WTC11 (cell line): ENCODE measurements at regions not wholly inside any gene's neighbourhood (a gene's known extent, or its start where the extent isn't known, plus 50 kb on each side); places are given as distances from the start of the nearest gene placed in this dataset.

ENCODE experiments used
- CTCF ChIP-seq: fragments of 200-600 bp; IDR thresholded peaks from 2 replicates; pipeline ENCODE4 v1.8.0; 2022; ENCODE audit warnings: antibody characterized with exemption
- ELF4 ChIP-seq: sonication (generic); formaldehyde crosslinking; IDR thresholded peaks from 2 replicates; pipeline ENCODE4 v1.8.1; 2022; ENCODE audit warnings: low read depth, mild to moderate bottlenecking, moderate library complexity, missing genetic modification reagents
- FOXP4 ChIP-seq: sonication (generic); formaldehyde crosslinking; IDR thresholded peaks from 2 replicates; pipeline ENCODE4 v1.8.0; 2022; ENCODE audit warnings: mild to moderate bottlenecking, missing genetic modification reagents
- IRF1 ChIP-seq: sonication (generic); formaldehyde crosslinking; IDR thresholded peaks from 2 replicates; pipeline ENCODE4 v1.8.0; 2023; ENCODE audit warnings: missing genetic modification reagents
- KAT7 ChIP-seq: sonication (generic); formaldehyde crosslinking; IDR thresholded peaks from 2 replicates; pipeline ENCODE4 v1.8.1; 2023; ENCODE audit warnings: missing genetic modification reagents, mild to moderate bottlenecking, borderline replicate concordance
- MAX ChIP-seq: sonication (generic); formaldehyde crosslinking; IDR thresholded peaks from 2 replicates; pipeline ENCODE4 v1.8.0; 2022; ENCODE audit warnings: mild to moderate bottlenecking, missing genetic modification reagents
- SP1 ChIP-seq: sonication (generic); formaldehyde crosslinking; conservative IDR thresholded peaks from 2 replicates; pipeline ENCODE4 v1.8.1; 2022; ENCODE audit warnings: missing genetic modification reagents
- ZBTB21 ChIP-seq: sonication (generic); formaldehyde crosslinking; IDR thresholded peaks from 2 replicates; pipeline ENCODE4 v1.8.1; 2023; ENCODE audit warnings: mild to moderate bottlenecking, missing genetic modification reagents, borderline replicate concordance
- ZNF281 ChIP-seq: sonication (generic); formaldehyde crosslinking; IDR thresholded peaks from 2 replicates; pipeline ENCODE4 v1.8.0; 2023; ENCODE audit warnings: mild to moderate bottlenecking, missing genetic modification reagents
- ZNF317 ChIP-seq: sonication (generic); formaldehyde crosslinking; IDR thresholded peaks from 2 replicates; pipeline ENCODE4 v1.8.1; 2023; ENCODE audit warnings: low read depth, mild to moderate bottlenecking, moderate library complexity, missing genetic modification reagents, borderline replicate concordance
- ZSCAN18 ChIP-seq: fragments of 250-450 bp; sonication (Bioruptor Pico); IDR thresholded peaks from 2 replicates; pipeline ENCODE4 v2.1.2; 2022; ENCODE audit warnings: mild to moderate bottlenecking, moderate library complexity
- TF ChIP-seq, protein P1 (sequence below): sonication (generic); formaldehyde crosslinking; IDR thresholded peaks from 2 replicates; pipeline ENCODE4 v1.8.1; 2023; ENCODE audit warnings: mild to moderate bottlenecking, missing genetic modification reagents
- TF ChIP-seq, protein P2 (sequence below): sonication (generic); formaldehyde crosslinking; conservative IDR thresholded peaks from 2 replicates; pipeline ENCODE4 v1.8.1; 2022; ENCODE audit warnings: mild to moderate bottlenecking, missing genetic modification reagents

DNA sequence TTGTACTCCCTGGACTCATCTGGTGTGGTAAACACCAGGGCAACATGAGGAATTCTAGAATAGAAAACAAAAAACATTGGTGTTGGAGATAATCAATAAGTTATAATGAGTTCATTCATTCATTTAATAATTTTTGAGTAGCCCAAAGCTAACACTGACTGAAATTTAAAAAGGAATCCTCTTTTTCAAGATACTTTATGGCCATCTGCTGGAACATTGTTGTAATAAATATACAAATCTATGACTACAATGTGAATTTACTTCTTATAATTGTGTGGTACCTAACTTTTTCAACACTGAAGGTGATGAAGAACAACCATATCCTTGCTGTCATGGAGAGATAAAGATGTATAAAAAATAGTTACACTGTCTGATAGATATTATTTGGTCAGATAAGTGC is 687.3 kb upstream of the MIS18BP1 start:
- no peak for TF ChIP-seq CTCF
- no peak for TF ChIP-seq KAT7 (CRISPR knock-in tag)
- TF ChIP-seq ZNF281 (CRISPR knock-in tag): no peak
- TF ChIP-seq FOXP4 (CRISPR knock-in tag): no peak
- no peak for TF ChIP-seq SP1 (CRISPR knock-in tag)
- TF ChIP-seq ZNF317 (CRISPR knock-in tag): no peak
- no peak for TF ChIP-seq ELF4 (CRISPR knock-in tag)
- TF ChIP-seq ZBTB21 (CRISPR knock-in tag): no peak
- no peak for TF ChIP-seq ZSCAN18
- TF ChIP-seq, protein P1, sequence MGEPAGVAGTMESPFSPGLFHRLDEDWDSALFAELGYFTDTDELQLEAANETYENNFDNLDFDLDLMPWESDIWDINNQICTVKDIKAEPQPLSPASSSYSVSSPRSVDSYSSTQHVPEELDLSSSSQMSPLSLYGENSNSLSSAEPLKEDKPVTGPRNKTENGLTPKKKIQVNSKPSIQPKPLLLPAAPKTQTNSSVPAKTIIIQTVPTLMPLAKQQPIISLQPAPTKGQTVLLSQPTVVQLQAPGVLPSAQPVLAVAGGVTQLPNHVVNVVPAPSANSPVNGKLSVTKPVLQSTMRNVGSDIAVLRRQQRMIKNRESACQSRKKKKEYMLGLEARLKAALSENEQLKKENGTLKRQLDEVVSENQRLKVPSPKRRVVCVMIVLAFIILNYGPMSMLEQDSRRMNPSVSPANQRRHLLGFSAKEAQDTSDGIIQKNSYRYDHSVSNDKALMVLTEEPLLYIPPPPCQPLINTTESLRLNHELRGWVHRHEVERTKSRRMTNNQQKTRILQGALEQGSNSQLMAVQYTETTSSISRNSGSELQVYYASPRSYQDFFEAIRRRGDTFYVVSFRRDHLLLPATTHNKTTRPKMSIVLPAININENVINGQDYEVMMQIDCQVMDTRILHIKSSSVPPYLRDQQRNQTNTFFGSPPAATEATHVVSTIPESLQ (CRISPR knock-in tag): no peak
- TF ChIP-seq IRF1 (CRISPR knock-in tag): no peak
- TF ChIP-seq MAX (CRISPR knock-in tag): no peak
- TF ChIP-seq, protein P2, sequence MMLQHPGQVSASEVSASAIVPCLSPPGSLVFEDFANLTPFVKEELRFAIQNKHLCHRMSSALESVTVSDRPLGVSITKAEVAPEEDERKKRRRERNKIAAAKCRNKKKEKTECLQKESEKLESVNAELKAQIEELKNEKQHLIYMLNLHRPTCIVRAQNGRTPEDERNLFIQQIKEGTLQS (CRISPR knock-in tag): no peak
